HG02840 (cell line): ENCODE measurements at regions not wholly inside any gene's neighbourhood (a gene's known extent, or its start where the extent isn't known, plus 50 kb on each side); places are given as distances from the start of the nearest gene placed in this dataset.
"Not testable (repeated sequence)": the region's sequence is repeated elsewhere in the genome, so short reads cannot be mapped to it uniquely, and the experiment has no call there.

Source experiments
- ATAC-seq: cut with Tn5 transposase; IDR thresholded peaks from one replicate; pipeline ENCODE4 v1.9.1; 2021; ENCODE audit warnings: mild to moderate bottlenecking, moderate library complexity, moderate number of reproducible peaks; ENCODE audit not compliant: unreplicated experiment, low FRiP score

DNA sequence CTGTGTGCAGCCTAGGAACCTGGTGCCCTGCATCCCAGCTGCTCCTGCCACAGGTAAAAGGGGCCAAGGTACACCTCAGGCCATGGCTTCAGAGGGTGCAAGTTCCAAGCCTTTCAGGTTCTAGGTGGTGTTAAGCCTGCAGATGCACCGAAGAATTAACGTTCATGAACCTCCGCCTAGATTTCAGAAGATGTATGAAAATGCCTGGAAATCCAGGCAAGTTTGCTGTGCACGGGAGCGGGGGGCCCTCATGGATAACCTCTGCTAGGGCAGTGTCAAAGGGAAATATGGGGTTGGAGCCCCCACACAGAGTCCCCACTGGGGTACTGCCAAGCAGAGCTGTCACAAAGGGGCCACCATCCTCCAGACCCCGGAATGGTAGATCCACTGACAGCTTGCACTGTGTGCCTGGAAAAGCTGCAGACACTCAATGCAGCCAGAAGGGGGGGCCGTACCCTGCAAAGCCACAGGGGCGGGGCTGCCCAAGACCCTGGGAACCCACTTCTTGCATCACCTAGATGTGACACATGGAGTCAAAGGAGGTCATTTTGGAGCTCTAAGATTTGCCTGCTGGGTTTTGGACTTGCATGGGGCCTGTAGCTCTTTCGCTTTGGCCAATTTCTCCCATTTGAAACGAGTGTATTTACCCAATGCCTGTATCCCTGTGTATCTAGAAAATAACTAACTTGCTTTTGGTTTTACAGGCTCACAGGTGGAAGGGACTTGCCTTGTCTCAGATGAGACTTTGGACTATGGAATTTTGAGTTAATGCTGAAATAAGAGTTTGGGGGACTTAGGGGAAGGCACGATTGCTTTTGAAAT is 145.2 kb upstream of the C1QTNF3 start:
- ATAC-seq = not testable (repeated sequence)

DNA sequence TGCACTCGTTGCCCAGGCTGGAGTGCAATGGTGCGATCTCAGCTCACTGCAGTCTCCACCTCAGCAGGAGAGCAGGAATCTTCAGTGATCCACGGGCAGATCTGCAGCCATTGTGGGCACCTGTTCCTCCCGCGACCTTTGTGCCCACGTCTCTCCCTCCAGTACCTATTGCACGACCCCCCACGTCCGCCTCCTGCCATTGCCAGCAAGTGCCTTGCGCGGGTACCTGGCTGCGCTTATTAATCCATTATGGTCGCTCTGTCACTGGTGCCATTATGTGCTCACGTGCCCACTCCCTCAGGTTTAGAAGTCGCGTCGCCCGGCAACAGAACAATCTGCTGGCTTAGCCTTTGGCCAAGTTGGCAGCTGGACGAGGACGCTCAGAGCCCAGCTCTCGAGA is 146.2 kb upstream of the C1QTNF3 start:
- ATAC-seq = not testable (repeated sequence)

DNA sequence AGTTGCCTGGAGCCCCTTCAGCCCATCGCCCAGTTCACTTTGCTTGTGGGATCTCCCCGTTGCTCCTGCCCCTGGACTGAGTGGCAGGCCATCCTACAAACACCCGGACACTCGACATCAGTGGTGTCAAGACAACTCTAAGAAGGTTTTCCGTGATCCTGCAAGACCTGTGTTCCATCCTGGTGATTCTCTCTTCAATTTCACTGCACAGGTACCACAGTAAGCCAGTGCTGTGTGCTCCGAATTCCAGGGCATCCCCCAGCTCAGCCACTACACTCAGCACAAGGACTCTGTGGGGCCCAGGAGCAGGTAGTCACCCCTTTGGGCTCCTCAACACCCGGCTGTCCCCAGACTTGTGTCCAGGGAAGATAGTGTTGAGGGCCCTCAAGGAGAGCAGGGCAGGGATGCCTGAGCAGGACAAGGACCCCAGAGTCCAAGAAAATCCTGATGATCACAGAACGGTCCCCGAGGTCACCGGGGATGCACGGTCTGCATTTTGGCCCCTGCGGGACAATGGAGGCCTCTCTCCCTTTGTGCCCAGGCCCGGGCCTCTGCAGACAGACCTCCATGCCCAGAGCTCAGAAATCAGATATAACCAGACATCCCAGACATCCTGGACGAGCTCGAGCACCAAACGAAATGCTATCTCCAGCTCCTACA is 146.9 kb upstream of the C1QTNF3 start:
- not testable (repeated sequence) for ATAC-seq

DNA sequence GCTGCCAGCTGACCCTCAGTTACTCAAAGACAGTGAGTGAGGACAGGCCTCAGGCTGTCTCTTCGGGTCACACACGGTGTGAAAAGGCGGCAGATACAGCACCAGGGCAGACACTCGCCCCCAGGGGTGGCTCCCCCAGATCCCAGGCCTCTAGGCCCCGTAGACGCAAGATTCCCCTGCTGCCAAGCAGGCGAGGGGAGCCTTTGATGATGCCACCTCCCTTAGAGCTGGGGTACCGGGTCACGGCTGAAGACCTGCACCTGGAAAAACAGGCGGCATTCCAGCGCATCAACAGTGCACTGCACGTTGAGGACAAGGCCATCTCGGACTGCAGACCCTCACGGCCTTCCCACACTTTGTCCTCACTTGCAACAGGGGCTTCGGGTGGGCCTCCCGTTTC is 147.5 kb upstream of the C1QTNF3 start:
- ATAC-seq = not testable (repeated sequence)

DNA sequence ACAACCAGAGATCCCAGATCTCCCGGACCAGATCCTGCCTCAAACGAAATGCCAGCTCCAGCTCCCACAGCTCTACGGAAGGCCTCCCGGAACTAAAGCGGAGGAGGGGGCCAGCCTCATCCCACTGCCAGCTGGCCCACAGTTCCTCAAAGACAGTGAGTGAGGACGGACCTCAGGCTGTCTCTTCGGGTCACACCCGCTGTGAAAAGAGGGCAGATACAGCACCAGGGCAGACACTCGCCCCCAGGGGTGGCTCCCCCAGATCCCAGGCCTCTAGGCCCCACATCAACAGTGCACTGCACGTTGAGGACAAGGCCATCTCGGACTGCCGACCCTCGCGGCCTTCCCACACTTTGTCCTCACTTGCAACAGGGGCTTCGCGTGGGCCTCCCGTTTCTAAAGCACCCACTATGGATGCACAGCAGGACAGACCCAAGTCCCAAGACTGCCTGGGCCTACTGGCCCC is 148.3 kb upstream of the C1QTNF3 start:
- ATAC-seq = not testable (repeated sequence)

DNA sequence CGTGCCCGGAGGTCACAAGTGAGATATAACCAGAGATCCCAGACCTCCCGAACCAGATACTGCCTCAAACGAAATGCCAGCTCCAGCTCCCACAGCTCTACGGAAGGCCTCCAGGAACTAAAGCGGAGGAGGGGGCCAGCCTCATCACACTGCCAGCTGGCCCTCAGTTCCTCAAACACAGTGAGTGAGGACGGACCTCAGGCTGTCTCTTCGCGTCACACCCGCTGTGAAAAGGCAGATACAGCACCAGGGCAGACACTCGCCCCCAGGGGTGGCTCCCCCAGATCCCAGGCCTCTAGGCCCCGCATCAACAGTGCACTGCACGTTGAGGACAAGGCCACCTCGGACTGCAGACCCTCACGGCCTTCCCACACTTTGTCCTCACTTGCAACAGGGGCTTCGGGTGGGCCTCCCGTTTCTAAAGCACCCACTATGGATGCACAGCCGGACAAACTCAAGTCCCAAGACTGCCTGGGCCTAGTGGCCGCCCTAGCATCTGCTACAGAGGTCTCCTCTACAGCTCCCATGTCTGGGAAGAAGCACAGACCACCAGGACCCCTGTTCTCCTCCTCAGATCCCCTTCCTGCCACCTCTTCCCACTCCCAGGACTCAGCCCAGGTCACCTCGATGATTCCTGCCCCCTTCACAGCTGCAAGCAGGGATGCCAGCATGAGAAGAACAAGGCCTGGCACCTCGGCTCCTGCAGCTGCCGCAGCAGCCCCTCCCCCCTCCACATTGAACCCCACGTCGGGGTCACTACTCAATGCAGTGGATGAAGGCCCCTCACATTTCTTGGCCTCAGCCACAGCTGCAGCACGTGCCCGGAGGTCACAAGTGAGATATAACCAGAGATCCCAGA is 149.3 kb upstream of the C1QTNF3 start:
- not testable (repeated sequence) for ATAC-seq

DNA sequence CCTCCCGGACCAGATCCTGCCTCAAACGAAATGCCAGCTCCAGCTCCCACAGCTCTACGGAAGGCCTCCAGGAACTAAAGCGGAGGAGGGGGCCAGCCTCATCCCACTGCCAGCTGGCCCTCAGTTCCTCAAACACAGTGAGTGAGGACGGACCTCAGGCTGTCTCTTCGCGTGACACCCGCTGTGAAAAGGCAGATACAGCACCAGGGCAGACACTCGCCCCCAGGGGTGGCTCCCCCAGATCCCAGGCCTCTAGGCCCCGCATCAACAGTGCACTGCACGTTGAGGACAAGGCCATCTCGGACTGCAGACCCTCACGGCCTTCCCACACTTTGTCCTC is 149.9 kb upstream of the C1QTNF3 start:
- not testable (repeated sequence) for ATAC-seq

DNA sequence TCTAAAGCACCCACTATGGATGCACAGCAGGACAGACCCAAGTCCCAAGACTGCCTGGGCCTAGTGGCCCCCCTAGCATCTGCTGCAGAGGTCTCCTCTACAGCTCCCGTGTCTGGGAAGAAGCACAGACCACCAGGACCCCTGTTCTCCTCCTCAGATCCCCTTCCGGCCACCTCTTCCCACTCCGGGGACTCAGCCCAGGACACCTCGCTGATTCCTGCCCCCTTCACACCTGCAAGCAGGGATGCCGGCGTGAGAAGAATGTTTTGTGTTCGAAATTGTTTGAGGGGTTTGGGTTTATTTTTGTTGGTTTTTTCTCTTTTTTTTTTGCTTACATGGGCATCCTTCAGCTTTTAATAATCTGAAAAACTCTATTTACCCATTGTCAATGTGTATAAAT is 150.3 kb upstream of the C1QTNF3 start:
- ATAC-seq = not testable (repeated sequence)

DNA sequence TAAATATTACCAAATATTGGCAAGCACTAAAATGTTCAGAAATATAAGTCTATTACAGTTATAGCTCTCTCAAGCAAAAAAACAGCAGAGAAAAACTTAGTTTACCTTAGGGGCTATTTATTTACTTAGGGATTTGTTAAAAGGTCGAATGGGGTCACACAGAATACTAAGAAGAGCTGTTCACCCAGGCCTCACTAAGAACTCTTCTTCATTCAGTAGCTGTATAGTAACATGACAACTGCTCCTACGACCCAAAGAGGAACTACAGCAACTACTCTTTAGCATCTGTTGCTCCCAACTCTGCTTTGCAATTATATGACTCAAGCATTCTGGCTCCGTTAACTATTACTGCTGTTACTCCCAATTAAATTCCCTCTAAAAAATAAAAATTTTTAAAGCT is 150.8 kb upstream of the C1QTNF3 start:
- not testable (repeated sequence) for ATAC-seq

DNA sequence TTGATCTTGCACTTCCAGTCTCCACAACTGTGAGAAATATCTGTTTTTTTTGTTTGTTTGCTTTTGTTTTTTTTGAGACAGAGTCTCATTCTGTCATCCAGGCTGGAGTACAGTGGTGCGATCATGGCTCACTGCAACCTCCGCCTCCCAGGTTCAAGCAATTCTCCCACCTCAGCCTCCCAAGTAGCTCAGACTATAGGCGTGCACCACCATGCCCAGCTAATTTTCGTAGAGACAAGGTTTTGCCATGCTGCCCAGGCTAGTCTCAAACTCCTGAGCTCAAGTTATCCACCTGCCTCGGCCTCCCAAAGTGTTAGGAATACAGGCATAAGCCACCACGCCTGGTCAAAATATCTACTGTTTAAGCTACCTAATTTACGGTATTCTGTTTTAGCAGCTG is 153.1 kb upstream of the C1QTNF3 start:
- not testable (repeated sequence) for ATAC-seq

DNA sequence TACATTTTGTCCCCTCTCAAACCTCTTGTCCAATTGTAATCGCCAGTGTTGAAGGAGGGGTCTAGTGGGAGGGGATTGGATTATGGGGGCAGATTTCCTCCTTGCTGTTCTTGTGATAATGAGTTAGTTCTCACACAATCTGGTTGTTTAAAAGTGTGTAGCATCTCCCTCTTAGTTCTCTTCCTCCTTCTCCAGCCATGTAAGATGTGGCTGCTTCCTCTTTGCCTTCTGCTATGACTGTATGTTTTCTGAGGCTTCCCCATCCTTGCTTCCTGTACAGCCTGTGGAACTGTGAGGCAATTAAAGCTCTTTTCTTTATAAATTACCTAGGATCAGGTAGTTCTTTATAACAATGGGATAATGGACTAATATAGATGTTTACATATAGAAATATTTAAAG is 162.3 kb upstream of the C1QTNF3 start:
- not testable (repeated sequence) for ATAC-seq

DNA sequence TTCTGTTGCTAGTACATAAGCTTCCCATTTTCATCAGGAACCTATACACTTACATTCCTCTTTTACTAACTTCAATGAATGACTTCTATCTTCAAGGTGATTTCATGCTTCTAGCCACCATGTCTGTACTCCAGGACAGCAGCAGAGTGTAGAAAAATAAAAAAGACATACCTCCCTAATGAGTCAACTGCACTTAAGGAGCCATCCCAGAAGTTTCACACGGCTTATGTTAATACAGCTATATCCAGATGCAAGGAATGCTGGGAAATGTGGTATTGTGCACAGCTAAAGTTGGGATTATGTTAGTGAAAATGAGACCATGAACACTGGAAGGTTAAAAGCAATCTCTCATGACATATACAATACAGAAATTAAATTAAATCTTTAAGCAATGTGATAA is 174.4 kb upstream of the C1QTNF3 start:
- not testable (repeated sequence) for ATAC-seq

DNA sequence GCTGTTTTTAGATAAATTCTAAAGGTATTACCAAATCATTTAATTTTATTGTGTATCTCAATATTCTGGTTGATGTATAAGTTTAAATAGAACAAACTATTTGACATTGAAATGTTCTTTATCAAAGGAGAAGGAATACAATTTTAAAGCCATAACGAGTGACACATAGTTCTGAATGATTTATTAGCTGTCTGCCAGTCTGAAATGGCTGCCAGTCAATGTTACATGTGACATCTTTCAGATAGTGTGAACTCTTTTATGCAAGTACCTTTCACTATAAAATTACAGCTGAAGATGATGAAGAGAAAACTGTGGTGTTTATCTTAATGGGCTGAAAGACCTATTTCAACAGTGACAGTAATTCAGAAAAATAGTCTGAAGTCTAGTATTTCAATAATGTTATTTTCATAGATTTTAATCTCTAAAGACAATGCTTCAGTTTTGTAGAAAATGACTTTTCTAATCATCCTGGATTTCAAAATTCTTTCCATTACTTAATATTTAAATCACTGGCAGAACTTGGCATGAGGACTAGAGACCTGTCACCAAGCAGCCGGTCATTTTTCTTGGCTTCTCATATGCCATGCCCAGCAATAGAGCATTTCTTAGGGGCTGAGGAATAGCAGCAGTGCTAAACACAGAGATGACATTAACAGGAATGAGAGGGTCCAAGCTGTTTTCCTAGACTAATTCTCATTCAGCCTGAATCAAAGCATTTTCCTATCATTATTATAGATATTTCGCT is 178.5 kb upstream of the C1QTNF3 start:
- ATAC-seq = not testable (repeated sequence)

DNA sequence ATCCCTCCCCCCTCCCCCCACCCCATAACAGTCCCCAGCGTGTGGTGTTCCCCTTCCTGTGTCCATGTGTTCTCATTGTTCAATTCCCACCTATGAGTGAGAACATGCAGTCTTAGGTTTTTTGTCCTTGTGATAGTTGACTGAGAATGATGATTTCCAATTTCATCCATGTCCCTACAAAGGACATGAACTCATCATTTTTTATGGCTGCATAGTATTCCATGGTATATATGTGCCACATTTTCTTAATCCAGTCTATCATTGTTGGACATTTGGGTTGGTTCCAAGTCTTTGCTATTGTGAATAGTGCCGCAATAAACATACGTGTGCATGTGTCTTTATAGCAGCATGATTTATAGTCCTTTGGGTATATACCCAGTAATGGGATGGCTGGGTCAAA is 180.1 kb upstream of the C1QTNF3 start:
- not testable (repeated sequence) for ATAC-seq

DNA sequence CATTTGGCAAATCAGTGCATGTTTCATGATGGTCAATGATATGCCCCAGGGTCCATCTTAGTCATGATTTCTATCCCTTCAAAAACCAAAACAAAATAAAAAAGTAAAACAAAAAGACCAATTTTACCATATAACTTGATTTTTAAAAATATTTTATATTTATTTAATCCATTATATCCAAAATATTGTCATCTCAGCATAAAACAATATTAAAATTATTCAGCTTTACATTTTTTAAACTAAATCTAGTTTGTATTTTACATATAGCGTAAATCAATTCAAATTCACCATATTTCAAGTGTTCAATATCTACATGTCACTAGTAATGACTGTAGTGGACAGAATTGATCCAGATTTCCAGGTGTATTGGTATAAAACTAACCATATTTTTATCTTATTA is 187.4 kb upstream of the C1QTNF3 start:
- not testable (repeated sequence) for ATAC-seq

DNA sequence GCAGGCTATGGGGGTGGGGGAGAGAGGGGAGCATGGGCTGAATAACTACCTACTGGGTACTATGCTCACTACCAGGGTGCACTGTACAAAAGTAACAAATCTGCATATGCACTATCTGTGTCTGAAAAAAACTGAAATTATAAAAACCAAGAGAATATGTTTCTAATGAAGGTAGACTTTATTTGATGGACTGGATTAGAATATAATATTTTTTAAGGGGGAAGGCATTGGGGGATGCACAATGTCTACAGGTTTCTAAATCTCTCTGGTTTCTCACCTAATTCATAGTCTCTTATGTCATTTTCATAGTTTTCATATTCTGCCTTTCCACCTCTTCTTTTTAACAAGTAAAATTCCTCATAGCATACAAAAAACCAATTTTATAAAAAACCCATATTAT is 200.8 kb upstream of the C1QTNF3 start:
- ATAC-seq = not testable (repeated sequence)

DNA sequence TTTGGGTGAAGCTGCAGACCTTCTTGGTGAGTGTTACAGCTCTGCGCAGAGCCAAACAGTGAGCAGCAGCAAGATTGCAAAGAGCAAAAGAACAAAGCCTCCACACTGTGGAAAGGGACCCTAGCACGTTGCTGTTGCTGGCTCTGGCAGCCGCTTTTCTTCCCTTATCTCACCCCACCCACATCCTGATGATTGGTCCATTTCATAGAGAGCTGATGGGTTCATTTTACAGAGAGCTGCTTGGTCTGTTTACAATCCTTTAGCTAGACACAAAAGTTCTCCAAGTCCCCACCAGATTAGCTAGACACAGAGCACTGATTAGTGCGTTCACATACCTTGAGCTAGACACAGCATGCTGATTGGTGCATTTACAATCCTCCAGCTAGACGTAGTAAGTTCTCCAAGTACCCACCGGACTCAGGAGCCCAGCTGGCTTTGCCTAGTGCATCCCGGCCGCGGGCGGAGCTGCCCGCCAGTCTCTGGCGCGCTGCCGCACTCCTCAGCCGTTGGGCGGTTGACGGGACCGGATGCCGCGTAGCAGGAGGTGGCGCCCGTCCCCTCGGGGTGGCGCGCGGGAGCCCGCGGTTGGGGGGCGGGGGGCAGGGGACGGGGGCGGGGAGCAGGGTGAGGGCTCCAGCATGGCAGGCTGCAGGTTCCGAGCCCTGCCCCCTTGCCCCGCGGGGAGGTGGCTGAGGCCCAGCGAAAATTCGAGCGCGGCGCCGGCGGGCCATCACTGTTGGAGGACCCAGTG is 201.4 kb upstream of the C1QTNF3 start:
- ATAC-seq = not testable (repeated sequence)

DNA sequence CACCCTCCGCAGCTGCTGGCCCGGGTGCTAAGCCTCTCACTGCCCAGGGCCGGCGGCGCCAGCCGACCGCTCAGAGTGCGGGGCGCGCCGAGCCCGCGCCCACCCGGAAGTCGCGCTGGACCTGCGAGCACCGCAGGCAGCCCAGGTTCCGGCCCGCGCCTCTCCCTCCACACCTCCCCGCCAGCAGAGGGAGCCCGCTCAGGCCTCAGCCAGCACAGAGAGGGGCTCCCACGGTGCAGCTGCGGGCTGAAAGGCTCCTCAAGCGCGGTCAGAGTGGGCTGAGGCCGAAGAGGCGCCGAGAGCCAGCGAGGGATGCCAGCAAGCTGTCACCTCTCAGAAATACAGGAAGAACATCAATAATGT is 202.0 kb upstream of the C1QTNF3 start:
- ATAC-seq = not testable (repeated sequence)

DNA sequence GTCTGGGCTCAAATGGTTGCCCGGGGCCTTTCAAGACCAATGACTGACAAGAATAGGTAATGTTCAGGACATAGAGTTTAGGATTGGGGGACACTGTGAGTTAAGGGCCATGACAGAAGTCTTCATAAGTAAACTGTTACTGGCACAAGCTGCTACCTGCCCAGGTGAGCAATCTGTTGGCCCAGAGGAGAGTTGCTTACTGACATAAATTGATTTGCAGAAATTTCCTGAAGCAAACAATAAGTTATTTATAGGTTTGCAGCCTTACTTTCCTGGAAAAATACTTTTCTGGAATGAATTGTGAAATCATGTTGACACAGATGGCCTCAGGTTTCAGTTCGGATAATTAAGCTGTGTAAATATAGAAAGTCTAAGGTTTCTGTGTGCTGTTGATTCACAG is 202.8 kb upstream of the C1QTNF3 start:
- not testable (repeated sequence) for ATAC-seq

DNA sequence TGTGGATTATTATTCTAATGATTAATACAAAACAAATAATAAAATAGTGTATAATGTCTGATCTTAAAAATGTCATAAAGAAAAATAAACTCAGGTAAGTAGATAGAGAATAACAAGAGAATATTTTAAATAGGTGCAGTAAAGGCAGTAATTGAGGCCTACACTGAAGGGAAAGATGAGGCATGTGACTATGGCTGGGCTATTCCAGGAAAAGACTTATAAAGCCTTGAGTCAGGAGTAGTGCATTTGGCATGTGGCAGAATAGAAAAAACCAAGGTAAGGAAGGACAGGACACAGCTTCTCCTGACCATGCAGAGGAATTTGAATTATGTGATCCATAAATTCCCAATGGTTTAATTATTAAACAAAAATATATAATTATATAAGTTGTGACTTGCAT is 215.6 kb upstream of the C1QTNF3 start:
- not testable (repeated sequence) for ATAC-seq
